GM04504 (cell line): ENCODE measurements at regions not wholly inside any gene's neighbourhood (a gene's known extent, or its start where the extent isn't known, plus 50 kb on each side); places are given as distances from the start of the nearest gene placed in this dataset.

Source experiments
- DNase-seq: peaks from one replicate; pipeline ENCODE4 v3.0.0-alpha.2; 2012; ENCODE audit warnings: low read depth

GRCh38 chr3:110755345-110755744 is 316.3 kb upstream of the NECTIN3 start:
- no peak for DNase-seq

- no peak for DNase-seq
Observed at GRCh38 chr3:110756705-110757104, 314.9 kb upstream of the NECTIN3 start.

- no peak for DNase-seq
Observed at GRCh38 chr3:110758208-110758607, 313.4 kb upstream of the NECTIN3 start.

- no peak for DNase-seq
Observed at GRCh38 chr3:110767156-110767555, 304.5 kb upstream of the NECTIN3 start.

- no peak for DNase-seq
Observed at GRCh38 chr3:110767838-110768237, 303.8 kb upstream of the NECTIN3 start.

- DNase-seq, result no peak
Observed at GRCh38 chr3:110773413-110773954, 298.1 kb upstream of the NECTIN3 start.

- no peak for DNase-seq
Observed at GRCh38 chr3:110774496-110775265, 296.9 kb upstream of the NECTIN3 start.

- no peak for DNase-seq
Observed at GRCh38 chr3:110779581-110779980, 292.0 kb upstream of the NECTIN3 start.

- DNase-seq, result no peak
Observed at GRCh38 chr3:110783541-110783940, 288.1 kb upstream of the NECTIN3 start.

GRCh38 chr3:110788794-110789193 is 282.8 kb upstream of the NECTIN3 start:
- no peak for DNase-seq

- DNase-seq, result no peak
Observed at GRCh38 chr3:110789315-110789714, 282.3 kb upstream of the NECTIN3 start.

GRCh38 chr3:110790631-110791030 is 281.0 kb upstream of the NECTIN3 start:
- DNase-seq, result no peak

GRCh38 chr3:110791995-110792686 is 279.5 kb upstream of the NECTIN3 start:
- no peak for DNase-seq

- no peak for DNase-seq
Observed at GRCh38 chr3:110793611-110794010, 278.0 kb upstream of the NECTIN3 start.

- DNase-seq, result no peak
Observed at GRCh38 chr3:110795163-110795562, 276.5 kb upstream of the NECTIN3 start.

GRCh38 chr3:110799271-110799670 is 272.3 kb upstream of the NECTIN3 start:
- peak; percentile 67 for DNase-seq

GRCh38 chr3:110804856-110805255 is 266.8 kb upstream of the NECTIN3 start:
- DNase-seq, result no peak

- DNase-seq, result no peak
Observed at GRCh38 chr3:110806924-110807323, 264.7 kb upstream of the NECTIN3 start.

GRCh38 chr3:110808630-110809029 is 263.0 kb upstream of the NECTIN3 start:
- DNase-seq, result no peak

GRCh38 chr3:110810356-110810755 is 261.3 kb upstream of the NECTIN3 start:
- DNase-seq, result no peak

GRCh38 chr3:110811050-110811449 is 260.6 kb upstream of the NECTIN3 start:
- no peak for DNase-seq

- DNase-seq, result no peak
Observed at GRCh38 chr3:110813541-110813940, 258.1 kb upstream of the NECTIN3 start.
